Activated CD4-positive, alpha-beta T cell treated with anti-CD3 and anti-CD28 coated beads, Interleukin-2, amount 50 U/mL, for 16 hours (primary cell): ENCODE measurements at regions not wholly inside any gene's neighbourhood (a gene's known extent, or its start where the extent isn't known, plus 50 kb on each side); places are given as distances from the start of the nearest gene placed in this dataset.

ENCODE experiments used
- DNase-seq: peaks from one replicate; pipeline ENCODE4 v3.0.0-alpha.2; 2020

DNA sequence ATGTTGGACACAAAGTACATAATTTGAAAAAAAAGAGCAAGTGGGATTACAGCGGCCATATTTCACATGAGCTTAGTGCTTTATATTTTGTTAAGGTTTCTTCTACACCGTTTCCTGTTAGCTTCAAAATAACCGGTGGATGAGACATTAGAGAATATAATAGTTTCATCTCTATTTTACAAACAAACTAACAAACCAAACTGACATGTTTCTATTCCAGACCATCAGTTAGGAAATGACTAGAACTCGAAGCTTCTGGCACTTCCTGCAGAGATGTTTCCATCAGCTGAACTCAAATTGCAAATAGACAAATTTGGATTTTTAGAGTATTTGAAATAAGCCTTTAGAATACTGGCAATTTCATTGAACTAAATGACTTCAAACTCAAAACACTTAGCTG lies 86.5 kb downstream of the MTRR start:
- DNase-seq, result no peak

DNA sequence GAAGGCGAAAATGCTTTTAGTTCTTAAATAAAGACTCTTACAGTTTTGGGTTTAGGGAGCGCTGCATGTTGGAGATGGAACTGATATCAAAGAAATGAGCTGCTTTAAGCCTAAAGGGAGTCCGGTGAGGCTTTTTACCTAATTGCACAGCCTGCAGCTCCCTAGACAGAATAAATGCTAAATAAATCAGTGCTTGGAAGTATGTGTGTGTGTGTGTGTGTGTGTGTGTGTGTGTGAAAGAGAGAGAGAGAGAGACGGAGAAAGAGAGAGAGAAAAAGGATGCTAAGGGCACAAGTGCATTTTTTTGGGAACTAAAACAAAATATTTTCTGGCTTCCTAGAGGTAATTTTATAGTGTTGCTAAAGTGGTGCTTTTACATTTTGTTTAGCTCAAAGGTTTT lies 88.4 kb downstream of the MTRR start:
- DNase-seq, result no peak

DNA sequence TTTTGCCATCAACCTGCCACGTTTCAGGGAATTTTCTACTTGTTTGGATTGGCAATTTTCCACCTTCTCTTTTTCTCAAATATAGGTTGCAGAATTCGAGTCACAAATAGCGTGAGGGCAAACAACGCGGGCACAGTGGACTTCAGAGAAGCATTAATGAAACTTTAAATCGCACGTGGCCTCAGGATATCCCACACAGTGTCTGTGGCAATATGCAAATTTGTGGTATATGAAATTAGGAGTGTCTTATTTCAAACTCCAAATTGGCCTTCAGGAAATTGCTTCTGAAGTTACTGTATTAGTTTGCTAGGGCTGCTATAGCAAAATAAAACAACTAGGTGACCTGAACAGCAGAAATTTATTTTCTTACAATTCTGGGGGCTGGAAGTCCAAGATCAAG lies 91.2 kb downstream of the MTRR start:
- DNase-seq, result no peak

DNA sequence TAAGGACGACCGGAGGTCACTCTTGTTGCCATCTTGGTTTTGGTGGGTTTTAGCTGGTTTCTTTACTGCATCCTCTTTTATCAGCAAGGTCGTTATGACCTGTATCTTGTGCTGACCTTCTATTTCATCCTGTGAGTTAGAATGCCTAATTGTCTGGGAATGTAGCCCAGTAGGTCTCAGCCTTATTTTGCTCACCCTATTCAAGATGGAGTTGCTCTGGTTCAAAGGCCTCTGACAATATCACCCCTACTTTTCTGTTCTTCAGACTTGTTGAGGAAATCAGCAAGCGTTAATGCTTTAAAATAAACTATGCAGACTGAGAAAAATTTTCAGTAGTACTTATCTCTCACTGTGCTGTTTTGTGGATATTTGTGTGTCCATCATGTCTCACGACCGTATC lies 92.6 kb downstream of the MTRR start:
- DNase-seq, result no peak

DNA sequence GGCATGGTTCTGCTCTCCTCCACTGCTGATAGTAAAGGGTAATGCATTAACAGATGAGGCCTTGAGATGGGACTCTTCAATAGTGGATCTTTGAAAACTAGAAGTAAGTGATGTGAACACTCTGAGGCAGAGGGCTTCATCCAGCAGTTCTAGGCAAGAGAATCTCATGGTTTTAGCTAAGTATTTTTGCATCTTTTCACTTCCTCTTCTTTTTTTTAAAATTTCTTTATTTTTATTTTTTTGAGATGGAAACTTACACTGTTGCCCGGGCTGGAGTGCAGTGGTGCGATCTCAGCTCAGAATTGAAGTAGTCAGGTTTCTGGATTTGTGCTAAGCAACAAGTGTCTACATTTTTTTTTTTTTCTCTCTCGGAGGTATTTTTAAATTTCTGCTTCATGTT lies 101.9 kb downstream of the MTRR start:
- no peak for DNase-seq

DNA sequence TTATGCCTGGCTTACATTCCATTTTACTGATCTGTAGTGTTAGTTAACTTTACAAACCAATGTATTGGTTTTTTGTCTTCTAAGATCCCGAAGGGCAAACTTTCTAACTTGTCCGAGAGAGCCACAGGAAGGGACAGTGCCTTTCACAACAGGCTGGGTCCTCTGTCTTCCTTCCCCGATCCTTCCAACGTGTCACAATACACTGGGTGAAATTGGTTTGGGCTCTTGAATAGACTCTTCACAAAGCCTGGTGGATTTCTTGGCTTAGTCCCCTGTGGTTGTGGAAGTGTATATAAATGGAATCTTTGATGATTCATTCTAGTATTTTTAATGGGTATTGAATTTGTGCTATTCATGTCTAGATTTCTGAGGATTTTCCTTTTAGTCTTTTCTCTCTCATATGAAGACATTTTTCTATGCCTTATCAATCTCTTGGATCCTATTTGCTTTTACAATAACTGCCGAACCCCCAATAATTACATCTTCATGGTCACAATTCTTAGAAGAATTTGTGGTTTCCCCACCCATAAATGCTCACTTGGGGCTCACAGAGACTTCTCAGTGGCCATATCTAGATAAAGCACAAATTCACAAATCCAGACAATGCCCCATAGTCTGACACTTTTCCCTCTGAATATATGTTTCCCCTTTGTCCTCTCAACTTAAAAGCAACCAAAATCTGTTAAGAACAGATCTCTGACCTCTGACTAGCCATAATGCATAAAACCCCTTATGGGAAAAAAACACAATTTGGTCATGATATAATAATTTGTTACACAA lies 107.7 kb downstream of the MTRR start:
- no peak for DNase-seq

DNA sequence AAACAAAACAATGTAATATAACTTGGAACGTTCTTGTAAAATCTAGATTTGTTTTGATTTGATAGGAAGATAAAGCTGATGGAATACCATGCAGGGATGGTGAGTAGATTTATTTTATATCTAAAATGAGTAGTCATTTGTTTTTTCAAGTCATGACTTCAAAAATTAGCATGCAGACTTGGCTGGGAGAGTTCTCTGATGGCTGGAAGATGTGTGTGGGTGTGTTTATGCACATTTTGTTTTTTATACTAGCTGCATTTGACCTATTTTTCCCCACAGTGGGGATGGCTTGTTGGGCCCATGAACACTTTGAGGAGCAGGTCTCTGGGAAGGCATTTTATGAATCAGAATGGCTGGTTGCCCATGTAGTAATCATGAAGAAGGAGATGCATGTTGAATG lies 109.2 kb downstream of the MTRR start:
- no peak for DNase-seq

DNA sequence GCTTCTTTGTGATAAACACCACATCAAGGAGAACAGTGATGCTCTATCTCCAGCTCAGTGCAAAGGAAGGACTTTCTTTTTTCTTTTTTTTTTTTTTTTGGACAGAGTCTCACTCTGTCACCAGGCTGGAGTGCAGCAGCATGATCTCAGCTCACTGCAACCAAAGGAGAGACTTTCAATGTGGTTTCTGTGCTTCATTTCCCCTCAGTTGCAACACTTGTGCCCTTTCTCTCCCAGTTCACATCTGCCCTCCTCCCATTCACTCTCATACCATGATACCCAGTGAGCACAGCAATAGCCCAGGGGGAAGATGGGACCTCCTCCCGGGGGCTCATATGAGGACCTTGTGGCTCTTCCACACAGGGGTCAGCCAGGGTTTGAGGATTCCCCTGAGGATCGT lies 110.0 kb downstream of the MTRR start:
- DNase-seq, result no peak

DNA sequence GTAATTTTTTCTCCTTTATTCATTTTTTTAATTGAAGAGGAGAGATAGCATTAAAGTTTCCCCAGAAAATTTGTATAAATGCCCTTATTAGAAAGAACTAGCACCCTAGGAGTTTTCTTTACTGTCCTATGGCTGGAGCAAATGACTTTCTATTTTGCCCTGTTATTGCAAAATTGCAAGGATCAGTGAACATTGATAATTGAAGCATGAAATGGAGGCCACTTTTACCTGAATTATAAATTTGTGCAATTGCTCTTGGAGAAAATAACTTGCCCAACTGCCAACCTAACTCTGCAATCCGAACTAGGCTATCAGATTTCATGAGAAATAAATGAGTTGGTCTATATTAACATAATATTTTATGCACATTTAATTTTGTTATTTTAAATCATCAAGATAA lies 111.9 kb downstream of the MTRR start:
- DNase-seq, result no peak

DNA sequence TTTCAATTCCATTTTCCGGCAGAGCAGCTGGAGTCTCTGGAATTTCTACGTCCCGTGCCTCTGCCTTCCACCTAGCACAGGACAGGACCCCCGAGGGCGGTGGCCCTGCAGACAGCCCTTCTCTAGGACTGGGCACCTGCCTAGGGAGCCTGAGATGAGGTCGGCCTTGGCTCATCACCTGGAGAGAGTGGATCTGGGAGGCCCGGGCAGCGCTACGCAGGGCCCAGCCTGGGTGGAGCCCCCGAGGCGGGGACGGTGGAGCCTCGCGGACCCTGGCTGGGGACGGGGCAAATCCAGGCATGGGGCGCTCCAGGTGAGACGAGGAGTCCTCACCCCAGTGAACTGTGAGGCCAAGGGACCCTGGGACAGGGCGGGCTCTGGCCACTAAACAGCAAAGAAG lies 114.5 kb downstream of the MTRR start:
- DNase-seq, result no peak

DNA sequence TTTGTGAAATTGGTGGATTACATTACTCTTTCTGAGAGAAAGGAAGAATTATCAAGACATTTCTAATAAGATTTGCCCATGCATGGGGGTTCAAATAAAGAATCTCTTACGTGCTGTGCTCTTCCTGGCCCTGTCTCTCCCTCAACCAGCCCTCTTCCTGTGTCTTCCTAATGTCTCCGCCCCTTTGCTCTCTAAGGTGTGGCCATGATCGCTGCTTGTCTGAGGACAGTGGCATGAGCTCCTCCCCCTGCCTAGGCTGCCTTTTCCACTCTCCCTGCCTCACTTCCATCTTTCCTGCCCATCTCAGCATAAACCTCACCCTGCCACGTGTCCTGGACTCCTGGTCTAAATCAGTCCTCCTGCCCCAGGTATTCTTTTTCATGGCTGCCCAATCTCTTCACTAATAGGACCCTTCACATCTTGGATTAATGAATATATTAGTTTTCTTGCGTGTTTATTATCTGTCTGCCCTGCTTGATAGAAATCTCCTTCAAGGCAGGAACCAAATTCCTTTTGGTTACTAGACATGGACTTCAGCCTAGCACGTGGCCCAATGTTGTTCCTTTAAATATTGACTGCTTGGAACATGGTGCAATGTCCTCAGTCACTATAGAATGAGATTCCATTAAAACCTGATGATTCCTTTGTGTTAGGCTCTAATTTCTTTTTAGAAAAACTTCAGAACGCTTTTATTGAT lies 122.3 kb downstream of the MTRR start:
- DNase-seq, result no peak

DNA sequence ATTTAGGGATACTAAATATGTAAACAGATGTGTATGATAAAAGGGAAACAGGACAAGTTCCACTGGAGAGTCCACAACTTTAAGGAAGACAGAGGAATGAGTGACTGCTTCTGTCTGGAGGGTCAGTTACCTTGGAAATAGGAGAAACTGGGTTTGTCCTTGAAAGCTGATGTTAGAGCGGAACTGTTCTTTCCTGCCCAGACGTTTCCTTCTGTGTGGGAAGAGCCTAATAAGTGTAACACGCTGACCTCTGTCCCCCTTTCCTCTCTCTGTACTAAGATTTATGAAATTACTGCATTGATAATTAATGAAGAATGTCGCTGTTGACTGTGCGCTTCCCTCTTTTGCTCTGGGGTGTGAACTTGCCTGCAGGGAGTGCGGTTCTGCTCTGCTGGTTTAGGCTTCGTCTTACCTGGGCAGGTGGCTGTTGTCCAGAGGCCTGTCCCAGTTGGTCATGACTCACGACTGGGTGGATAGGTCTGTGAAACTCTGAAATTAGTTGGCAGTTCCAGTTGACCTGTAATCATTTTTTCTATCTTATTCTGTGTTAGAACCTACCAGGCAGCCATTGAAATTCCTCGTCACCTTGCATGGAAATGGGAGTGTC lies 126.8 kb downstream of the MTRR start:
- no peak for DNase-seq

DNA sequence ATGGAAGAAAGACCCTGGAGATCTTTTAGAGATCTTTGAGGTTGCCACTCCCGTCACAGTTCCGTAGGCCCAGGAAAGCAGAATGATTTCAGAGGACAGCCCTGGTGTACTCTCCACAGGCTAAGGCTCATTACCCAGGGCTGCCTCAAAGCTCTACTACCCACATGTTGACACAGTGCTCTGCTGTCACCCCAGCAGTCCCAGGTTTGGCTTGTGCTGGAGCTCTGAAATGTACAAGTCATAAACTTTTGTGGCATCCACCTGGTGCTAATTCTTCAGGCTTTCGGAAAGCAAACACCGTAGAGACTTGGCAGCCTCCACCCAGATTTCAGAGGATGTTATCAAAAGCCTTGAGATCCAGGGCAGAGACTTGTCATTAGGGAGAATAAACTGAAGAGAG lies 136.5 kb downstream of the MTRR start:
- DNase-seq, result no peak

DNA sequence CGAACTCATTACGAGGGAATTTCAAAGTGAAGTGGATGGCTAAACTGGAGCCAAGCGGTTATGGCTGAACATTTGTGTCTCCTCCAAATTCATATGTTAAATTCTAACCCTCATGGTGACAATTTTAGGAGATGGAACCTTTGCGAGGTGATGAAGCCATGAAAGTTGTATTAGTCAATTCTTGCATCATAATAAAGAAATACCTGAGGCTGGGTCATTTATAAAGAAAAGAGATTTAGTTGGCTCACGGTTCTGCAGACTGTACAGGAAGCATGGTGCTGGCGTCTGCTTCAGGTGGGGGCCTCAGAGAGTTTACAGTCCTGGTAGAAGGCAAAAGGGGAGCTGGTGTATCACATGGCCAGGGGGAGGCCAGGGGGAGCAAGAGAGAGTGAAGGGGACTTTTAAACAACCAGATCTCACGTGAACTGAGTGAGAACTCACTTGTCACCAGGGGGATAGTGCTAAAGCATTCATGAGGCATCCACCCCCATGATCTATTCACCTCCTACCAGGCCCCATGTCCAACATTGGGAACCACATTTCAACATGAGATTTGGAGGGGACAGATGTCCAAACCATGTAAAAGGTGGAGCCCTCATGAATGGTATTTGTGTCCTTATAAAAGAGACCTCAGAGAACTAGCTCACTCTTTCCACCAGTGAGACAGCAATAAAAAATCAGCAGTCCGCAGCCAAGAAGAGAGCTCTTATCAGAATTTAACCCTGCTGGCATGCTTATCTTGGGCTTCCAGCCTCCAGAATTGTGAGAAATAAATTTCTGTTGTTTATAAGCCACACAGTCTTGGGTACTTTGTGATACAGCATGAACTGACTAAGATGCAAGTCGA lies 143.4 kb downstream of the MTRR start:
- no peak for DNase-seq

DNA sequence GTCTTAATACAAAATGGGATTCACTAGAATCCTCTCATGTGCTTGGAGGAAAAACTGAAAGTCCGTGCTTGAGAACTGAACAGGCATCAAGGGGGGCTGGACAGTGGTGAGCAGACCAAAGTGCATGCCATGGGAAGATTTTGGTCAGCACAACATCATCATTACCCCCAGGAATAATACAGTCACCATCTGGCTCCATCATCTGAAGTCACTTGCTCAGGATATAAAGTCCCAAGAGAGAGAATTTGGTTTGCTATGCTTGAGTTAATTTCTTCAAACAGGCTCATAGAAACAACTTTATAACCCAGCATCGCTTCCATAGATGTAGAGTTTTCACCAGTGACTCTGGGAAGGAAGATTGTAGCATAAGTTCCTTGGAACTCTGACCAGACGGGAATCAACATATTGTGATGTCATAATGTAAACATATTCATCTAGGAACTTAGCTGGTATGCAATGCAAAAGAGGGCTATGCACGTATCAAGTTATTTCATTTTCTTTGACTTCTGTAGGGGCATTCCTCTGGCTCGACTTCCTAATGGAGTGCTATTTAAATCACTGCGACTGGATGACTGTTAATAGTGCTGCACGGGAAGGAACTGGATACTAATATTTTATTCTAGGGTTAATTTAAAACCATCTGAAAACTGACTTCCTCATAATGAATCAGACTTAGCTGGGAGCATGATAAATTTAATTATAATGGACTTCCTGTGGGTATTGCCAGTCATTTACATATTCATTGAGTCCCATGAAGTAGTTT lies 145.2 kb downstream of the MTRR start:
- no peak for DNase-seq

DNA sequence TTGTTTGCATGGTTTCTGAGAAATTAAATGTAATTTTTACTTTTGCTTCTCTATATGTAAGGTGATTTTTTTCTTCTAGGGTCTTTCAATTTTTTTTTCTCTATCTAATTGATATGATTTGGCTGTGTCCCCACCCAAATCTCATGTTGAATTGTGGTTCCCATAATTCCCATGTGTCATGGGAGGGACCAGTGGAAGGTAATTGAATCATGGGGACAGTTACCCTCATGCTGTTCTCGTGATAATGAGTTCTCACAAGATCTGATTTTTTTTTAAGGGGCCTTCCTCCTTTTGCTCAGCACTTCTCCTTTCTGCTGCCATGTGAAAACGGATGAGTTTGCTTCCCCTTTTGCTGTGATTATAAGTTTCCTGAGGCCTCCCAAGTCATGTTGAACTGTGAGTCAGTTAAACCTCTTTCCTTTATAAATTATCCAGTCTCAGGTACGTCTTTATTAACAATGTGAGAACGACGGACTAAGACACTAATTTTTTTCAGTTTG lies 150.8 kb downstream of the MTRR start:
- DNase-seq, result no peak

DNA sequence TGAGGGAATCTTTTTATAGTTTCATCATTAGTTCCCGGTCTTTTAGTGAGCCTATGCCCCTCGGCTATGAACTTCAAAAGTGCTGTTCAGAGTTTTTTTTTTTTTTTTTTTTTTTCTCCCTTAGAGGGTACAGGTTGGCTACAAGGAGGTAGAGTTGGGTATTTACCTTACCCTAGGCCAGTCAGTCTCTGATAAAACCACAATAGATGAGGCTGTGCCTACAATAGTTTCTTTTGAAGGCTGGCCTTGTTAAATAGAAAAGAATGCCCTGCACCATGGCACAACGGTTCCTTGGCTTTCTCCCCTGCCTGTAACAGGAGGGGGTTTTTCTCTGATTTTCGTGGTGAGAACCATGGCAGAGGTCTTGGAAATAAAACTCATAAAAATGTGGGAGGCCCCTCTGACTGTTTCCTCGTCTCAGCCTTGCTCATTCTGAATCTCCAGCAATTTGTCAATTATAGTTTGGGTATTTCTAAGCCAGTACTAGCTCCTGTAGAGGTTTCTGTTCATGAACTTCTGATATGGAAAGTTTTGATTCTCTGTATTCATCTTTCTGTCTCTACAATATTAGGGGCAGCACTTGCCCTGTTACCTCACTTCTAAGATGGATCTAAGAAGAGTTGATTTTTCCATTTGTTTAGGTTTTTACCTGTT lies 152.0 kb downstream of the MTRR start:
- no peak for DNase-seq

DNA sequence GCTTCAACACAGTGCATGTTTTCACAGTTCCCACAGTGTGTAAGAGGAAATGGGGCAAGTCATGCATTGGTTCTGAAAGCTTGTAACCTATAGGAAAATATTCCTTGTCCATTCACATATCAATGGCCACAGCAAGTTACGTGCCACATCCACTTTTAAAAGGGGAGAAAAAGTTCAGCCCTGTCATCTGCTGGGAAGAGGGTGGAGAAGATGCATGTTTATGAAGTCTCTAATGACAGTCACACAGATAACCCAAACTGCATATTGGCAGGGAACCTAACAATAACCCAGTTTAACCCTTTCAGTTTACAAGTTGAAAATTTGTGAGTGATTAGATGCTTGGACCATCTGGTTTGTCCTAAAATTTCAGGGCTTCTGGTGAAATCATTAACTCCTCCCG lies 159.3 kb downstream of the MTRR start:
- no peak for DNase-seq

DNA sequence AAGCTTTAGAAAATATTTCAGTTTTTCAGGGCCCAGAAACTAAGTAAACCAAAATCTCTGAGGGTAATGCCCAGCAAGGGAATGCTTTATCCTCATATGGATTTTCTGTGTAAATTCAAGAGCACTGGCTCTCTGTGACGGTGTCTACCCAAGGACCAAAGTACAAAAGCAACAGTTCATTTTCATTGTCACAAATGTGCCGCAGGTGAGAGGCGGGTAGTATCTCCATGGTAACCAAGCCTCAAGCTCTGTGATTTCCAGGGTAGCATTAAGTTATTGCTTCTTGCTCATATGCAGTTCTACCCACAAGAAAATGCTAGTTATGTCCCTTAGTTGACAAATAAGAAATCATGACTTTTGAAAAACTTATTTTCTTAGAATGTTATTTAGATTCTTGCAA lies 164.3 kb downstream of the MTRR start:
- no peak for DNase-seq

DNA sequence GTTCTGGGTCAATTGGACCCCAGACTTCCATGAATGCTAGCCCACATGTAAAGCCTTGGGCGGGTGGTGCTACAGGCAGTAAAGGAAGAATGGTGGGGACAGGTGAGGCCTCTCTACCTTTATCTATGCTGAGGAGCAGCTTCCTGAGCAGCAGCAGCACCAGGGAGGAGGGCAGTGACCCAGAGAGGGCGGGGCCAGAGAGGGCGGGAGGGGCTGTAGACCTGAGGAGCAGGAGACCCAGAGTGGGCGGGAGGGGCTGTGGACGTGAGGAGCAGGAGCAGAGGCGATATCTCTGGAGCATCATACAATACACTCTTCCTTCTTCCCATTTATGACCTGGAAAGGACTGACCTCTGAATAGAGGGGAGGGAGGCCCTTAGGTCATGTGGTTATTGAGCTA lies 165.9 kb downstream of the MTRR start:
- DNase-seq, result no peak

DNA sequence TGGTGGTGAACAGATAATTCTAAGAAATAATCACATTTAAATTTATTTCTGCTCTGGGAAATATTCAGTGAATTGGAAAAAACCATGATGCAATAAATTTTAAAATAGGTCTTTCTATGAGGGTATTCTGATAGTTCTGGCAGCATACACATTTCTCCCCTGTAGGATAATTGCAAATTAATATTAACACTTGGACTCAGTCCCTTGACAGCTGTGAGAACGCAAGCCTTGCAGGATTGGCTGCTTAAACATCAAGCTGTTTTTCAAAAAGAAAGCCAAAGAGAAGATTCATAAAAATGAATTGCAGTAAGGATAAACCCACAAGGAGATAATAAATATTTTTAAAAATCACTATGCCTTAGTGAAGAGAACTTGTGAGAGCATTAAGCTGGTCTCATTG lies 180.0 kb downstream of the MTRR start:
- DNase-seq, result no peak

DNA sequence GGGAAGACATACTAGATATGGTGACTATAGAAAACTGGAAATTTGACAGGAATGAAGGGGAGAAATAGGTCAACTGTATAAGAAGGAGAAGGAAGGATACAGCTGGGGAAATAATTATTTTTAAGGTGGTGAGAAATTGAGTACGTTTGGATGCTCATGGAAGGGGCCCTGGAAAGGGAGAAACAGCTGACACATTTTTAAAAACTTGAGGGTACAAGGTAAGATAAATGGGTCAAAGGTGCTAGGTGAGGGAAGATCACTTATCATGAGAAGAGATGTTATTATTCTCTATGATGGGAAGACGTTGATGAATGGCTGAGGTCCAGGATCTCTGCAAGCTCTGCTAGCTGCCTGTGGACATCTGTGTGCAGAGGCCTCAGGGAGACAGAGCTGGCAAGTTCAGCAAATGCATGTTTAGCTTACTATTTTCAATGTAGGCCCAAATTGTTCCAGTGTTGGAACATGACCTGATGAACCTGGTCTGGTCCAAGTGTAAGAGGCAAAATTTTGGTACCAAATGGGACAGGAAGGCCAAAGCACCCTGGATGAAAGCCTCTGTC lies 181.7 kb downstream of the MTRR start:
- DNase-seq, result no peak
